K562 (cell line): ENCODE measurements at regions not wholly inside any gene's neighbourhood (a gene's known extent, or its start where the extent isn't known, plus 50 kb on each side); places are given as distances from the start of the nearest gene placed in this dataset.

Experiments used
- ATAC-seq: fragments of 200-7000 bp; cut with Tn5 transposase; 3 replicates; pipeline ENCODE4 v1.9.1; 2020; ENCODE audit warnings: moderate library complexity
- BruUV-seq: library from RNA; stranded (reverse); fragments of 400-500 nt; replicated peaks from 2 replicates; lab custom pipeline; 2021; lab: Mats Ljungman, UMichigan
- CTCF ChIA-PET: fragments of 300-600 bp; formaldehyde crosslinking; extraction: SDS; loops from one replicate; lab custom pipeline; 2021; ENCODE audit warnings: low intra/inter-chr PET ratio; lab: Yijun Ruan, JAX
- POLR2A ChIA-PET: fragments of 300-600, 350-650 bp; sonication (Branson Sonifier 250); formaldehyde crosslinking; extraction: SDS; loops from one replicate; lab custom pipeline; 2021; ENCODE audit warnings: antibody characterized with exemption, inconsistent platforms; lab: Yijun Ruan, JAX
- DNase-seq, 4 experiments: peaks; one replicate each; pipeline versions ENCODE4 v3.0.0 to v3.0.0-alpha.2; 2011 to 2018; ENCODE audit warnings: low spot score in 3 of 4, mixed read lengths in 3 of 4; ENCODE audit errors: extremely low read depth in 1 of 4
- FAIRE-seq: peaks from 2 replicates; lab custom pipeline; 2011; peaks lifted over from hg19 to GRCh38; lab: Jason Lieb, UNC
- H2AFZ ChIP-seq: 2 replicates; pipeline ENCODE4 v1.6.0; 2011; ENCODE audit warnings: low read depth, low read length, control low read depth, inconsistent platforms
- H3K27ac ChIP-seq: fragments of 200-600 bp; 3 replicates; pipeline ENCODE4 v1.8.0; 2011; ENCODE audit warnings: low read depth, mild to moderate bottlenecking, control low read depth, inconsistent platforms, low read length, moderate library complexity, mixed read lengths; ENCODE audit errors: extremely low read depth
- H3K27me3 ChIP-seq, 2 experiments: fragments of 300-600 bp in 1 of 2; 2 replicates in 1 of 2; 3 replicates in 1 of 2; pipeline versions ENCODE4 v1.6.0 to v1.8.0; 2011; ENCODE audit warnings: inconsistent platforms in 2 of 2, low read length in 2 of 2, mild to moderate bottlenecking in 1 of 2, mixed read lengths in 1 of 2, moderate library complexity in 1 of 2; ENCODE audit not compliant: control insufficient read depth in 2 of 2, insufficient read depth in 2 of 2
- H3K36me3 ChIP-seq: fragments of 300-600 bp; 3 replicates; pipeline ENCODE4 v1.8.0; 2011; ENCODE audit warnings: mild to moderate bottlenecking, low read length, inconsistent platforms; ENCODE audit not compliant: control insufficient read depth, insufficient read depth
- H3K4me1 ChIP-seq, 2 experiments: fragments of 200-600 bp in 1 of 2; replicated peaks in 1 of 2; 2 replicates in 1 of 2; 3 replicates in 1 of 2; pipeline versions ENCODE4 v1.5.1 to v1.8.0; 2011; ENCODE audit warnings: inconsistent platforms in 2 of 2, low read length in 2 of 2, mild to moderate bottlenecking in 1 of 2, mixed read lengths in 1 of 2, moderate library complexity in 1 of 2; ENCODE audit not compliant: control insufficient read depth in 2 of 2, insufficient read depth in 2 of 2
- H3K4me2 ChIP-seq: 2 replicates; pipeline ENCODE4 v1.6.1; 2011; ENCODE audit warnings: low read length, control low read depth, inconsistent platforms, mixed read lengths; ENCODE audit not compliant: insufficient read depth
- H3K4me3 ChIP-seq: fragments of 200-600 bp; sonication (generic), shearing (Covaris generic); 2 replicates; pipeline ENCODE4 v1.5.1; 2016; ENCODE audit warnings: control low read depth, inconsistent platforms
- H3K79me2 ChIP-seq: fragments of 200-600 bp; 3 replicates; pipeline ENCODE4 v1.8.0; 2011; ENCODE audit warnings: low read length, inconsistent platforms; ENCODE audit not compliant: control insufficient read depth, insufficient read depth
- H3K9ac ChIP-seq, 2 experiments: 2 replicates each; pipeline versions ENCODE4 v1.6.0 to v1.6.1; 2011; ENCODE audit warnings: low read depth in 2 of 2, low read length in 2 of 2, control low read depth in 1 of 2, inconsistent platforms in 1 of 2, mild to moderate bottlenecking in 1 of 2, mixed read lengths in 1 of 2; ENCODE audit not compliant: insufficient read depth in 1 of 2
- H3K9me1 ChIP-seq: one replicate; pipeline ENCODE4 v1.6.0; 2011; ENCODE audit warnings: inconsistent platforms, mild to moderate bottlenecking, low read length, moderate library complexity; ENCODE audit not compliant: control insufficient read depth, insufficient read depth
- H3K9me3 ChIP-seq: replicated peaks from 2 replicates; pipeline ENCODE4 v1.5.1; 2011; ENCODE audit warnings: low read depth, low read length, inconsistent platforms; ENCODE audit not compliant: control insufficient read depth, insufficient read depth
- H4K20me1 ChIP-seq: replicated peaks from 2 replicates; pipeline ENCODE4 v1.6.1; 2011; ENCODE audit warnings: low read length, inconsistent platforms, mixed read lengths; ENCODE audit not compliant: control insufficient read depth, insufficient read depth
- NFIC ChIP-seq: fragments of 450-650 bp; IDR thresholded peaks from 2 replicates; pipeline ENCODE4 v1.6.1; 2017; ENCODE audit warnings: mild to moderate bottlenecking, inconsistent platforms
- RNF2 ChIP-seq: sonication (generic); IDR thresholded peaks from 2 replicates; pipeline ENCODE4 v1.6.1; 2016
- SMARCA4 ChIP-seq: fragments of 450-650 bp; IDR thresholded peaks from 2 replicates; pipeline ENCODE4 v1.6.1; 2016
- STAG1 ChIP-seq: sonication (generic); formaldehyde crosslinking; IDR thresholded peaks from 2 replicates; pipeline ENCODE4 v1.5.0; 2020; ENCODE audit warnings: missing genetic modification reagents, borderline replicate concordance
- THRA ChIP-seq: fragments of 450-650 bp; IDR thresholded peaks from 2 replicates; pipeline ENCODE4 v1.6.1; 2017; ENCODE audit warnings: mild to moderate bottlenecking, moderate library complexity
- ZNF695 ChIP-seq: fragments of 450-650 bp; formaldehyde crosslinking; IDR thresholded peaks from 2 replicates; pipeline ENCODE4 v1.4.0; 2020; ENCODE audit warnings: mild to moderate bottlenecking, moderate library complexity
- ZNF764 ChIP-seq: fragments of 250-450 bp; sonication (Bioruptor Pico); IDR thresholded peaks from 2 replicates; pipeline ENCODE4 v1.4.0; 2020; ENCODE audit warnings: low read depth, mild to moderate bottlenecking, moderate library complexity
- WGBS: fragments of 100-300 bp; shearing (Covaris generic); methylation state at CpG from one replicate; pipeline ENCODE4 v1.1.6; 2016; ENCODE audit warnings: low coverage, mixed read lengths; ENCODE audit not compliant: insufficient coverage; ENCODE audit errors: missing lambda C conversion rate; 5-methylcytosine and 5-hydroxymethylcytosine counted together
- in situ Hi-C: fragments of 300-500 bp; cut with MboI; formaldehyde crosslinking; loops from 4 replicates; pipeline ENCODE4 v1.15.0; 2018; ENCODE audit warnings: inconsistent platforms, mixed read lengths
- intact Hi-C: fragments of 100-400 bp; cut with micrococcal nuclease; formaldehyde crosslinking; loops from 2 replicates; pipeline ENCODE4 v1.14.2; 2022

GRCh38 chr9:75440914-75441313, 352.6 kb downstream of the OSTF1 start:
- no peak overlapping the region for H2AFZ ChIP-seq
- no peak for ATAC-seq
- TF ChIP-seq STAG1 (no peak), ZNF764 (CRISPR knock-in tag) (no peak), SMARCA4 (no peak), NFIC (no peak), THRA (no peak), RNF2 (no peak), ZNF695 (CRISPR knock-in tag) (no peak)
- TF ChIP-seq, all 486 proteins: peak for 0
- ChIA-PET CTCF (no interaction called here), POLR2A (no interaction called here)
- H3K9me1 ChIP-seq = no peaks in the 10 kb centered on the region
- H3K4me3 ChIP-seq = no peak overlapping the region
- no peaks in the 10 kb centered on the region for H3K79me2 ChIP-seq
- FAIRE-seq = no peak
- no peaks in the 10 kb centered on the region for H3K27me3 ChIP-seq
- BruUV-seq = no TSS peak
- 0% methylated on average over 4 of the region's 4 CpGs for WGBS
- no peaks in the 10 kb centered on the region for H3K36me3 ChIP-seq
- in situ Hi-C loops = no loop called here
- H3K27ac ChIP-seq = no peak overlapping the region
- intact Hi-C loops = no loop called here
- no peak for DNase-seq
- H4K20me1 ChIP-seq = no peaks in the 10 kb centered on the region
- no peak overlapping the region for H3K9ac ChIP-seq
- H3K4me2 ChIP-seq = no peak overlapping the region
- H3K9me3 ChIP-seq = no peaks in the 10 kb centered on the region
- no peaks in the 10 kb centered on the region for H3K4me1 ChIP-seq

GRCh38 chr9:75445144-75445543, 356.8 kb downstream of the OSTF1 start:
- Histone ChIP-seq H3K36me3 (no peaks in the 10 kb centered on the region), H3K9ac (no peak overlapping the region), H3K79me2 (no peaks in the 10 kb centered on the region), H3K4me1 (no peaks in the 10 kb centered on the region), H3K9me3 (no peaks in the 10 kb centered on the region), H3K27me3 (no peaks in the 10 kb centered on the region), H3K4me2 (no peak overlapping the region), H4K20me1 (no peaks in the 10 kb centered on the region), H3K9me1 (no peaks in the 10 kb centered on the region), H2AFZ (no peak overlapping the region), H3K27ac (no peak overlapping the region), H3K4me3 (no peak overlapping the region)
- FAIRE-seq (no peak), ATAC-seq (no peak), DNase-seq (no peak)
- intact Hi-C loops = no loop called here
- no TSS peak for BruUV-seq
- in situ Hi-C loops = no loop called here
- ChIA-PET POLR2A (no interaction called here), CTCF (no interaction called here)
- no peak for TF ChIP-seq THRA
